ENCODE measurements at regions not wholly inside any gene's neighbourhood (a gene's known extent, or its start where the extent isn't known, plus 50 kb on each side); places are given as distances from the start of the nearest gene placed in this dataset.

DNA sequence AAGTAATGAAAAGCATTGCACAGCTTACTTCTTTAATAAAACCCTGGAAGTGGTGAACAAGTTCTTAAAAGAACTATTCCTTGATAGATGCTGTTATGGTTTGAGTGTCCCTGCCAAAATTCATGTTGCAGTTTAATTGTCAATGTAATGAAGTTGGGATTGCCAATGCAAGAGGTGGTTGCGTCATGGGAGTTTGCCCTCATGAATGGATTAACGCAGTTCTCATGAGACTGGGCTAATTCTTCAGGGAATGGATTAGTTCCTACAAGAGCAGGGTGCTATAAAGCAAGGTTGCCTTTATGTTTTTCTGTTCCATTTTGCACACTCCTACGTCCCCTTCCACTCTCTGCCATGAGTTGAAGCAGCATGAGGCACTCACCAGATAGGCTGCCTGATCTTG is 446.7 kb upstream of the B3GALT2 start:
- Histone ChIP-seq H3K36me3 (ENCODE audit: control insufficient read depth, insufficient read depth, low read length) (no peaks in the 10 kb centered on the region), H3K27ac (ENCODE audit: insufficient read depth, low read length, poor library complexity, severe bottlenecking) (no peak overlapping the region), H3K27me3 (replicated peaks; ENCODE audit: control insufficient read depth, insufficient read depth, low read length, poor library complexity, severe bottlenecking) (no peaks in the 10 kb centered on the region), H3K4me3 (ENCODE audit: insufficient read depth, low read depth, low read length, poor library complexity, severe bottlenecking) (no peak overlapping the region), H3K4me1 (ENCODE audit: control insufficient read depth, insufficient read depth, low read length, poor library complexity, severe bottlenecking) (peaks cover 8% of the 10 kb centered on the region), H3K9me3 (ENCODE audit: control insufficient read depth, low read length) (no peaks in the 10 kb centered on the region)
- no peak for DNase-seq

DNA sequence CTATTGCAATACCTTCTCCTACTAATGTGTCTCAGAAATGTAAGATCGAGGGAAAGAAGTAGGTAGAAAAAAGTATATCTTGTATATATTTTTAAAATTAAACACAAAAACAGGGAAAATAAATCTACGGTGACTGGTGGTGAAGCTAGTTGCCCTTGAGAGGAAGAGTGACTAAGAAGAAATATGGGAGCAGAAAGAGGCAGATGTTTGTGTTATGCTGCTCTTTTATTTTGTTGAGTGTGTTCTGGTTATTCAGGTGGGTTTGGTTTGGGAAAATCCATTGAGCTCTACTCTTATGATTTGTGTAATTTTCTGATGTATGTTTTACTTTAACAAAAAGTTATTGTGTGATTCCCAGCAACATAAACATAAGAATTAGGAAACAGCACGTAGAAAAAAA is 444.9 kb upstream of the B3GALT2 start:
- Histone ChIP-seq H3K36me3 (ENCODE audit: control insufficient read depth, insufficient read depth, low read length) (no peaks in the 10 kb centered on the region), H3K4me1 (ENCODE audit: control insufficient read depth, insufficient read depth, low read length, poor library complexity, severe bottlenecking) (peaks cover 8% of the 10 kb centered on the region), H3K27ac (ENCODE audit: insufficient read depth, low read length, poor library complexity, severe bottlenecking) (no peak overlapping the region), H3K4me3 (ENCODE audit: insufficient read depth, low read depth, low read length, poor library complexity, severe bottlenecking) (no peak overlapping the region), H3K27me3 (replicated peaks; ENCODE audit: control insufficient read depth, insufficient read depth, low read length, poor library complexity, severe bottlenecking) (no peaks in the 10 kb centered on the region), H3K9me3 (ENCODE audit: control insufficient read depth, low read length) (no peaks in the 10 kb centered on the region)
- no peak for DNase-seq

DNA sequence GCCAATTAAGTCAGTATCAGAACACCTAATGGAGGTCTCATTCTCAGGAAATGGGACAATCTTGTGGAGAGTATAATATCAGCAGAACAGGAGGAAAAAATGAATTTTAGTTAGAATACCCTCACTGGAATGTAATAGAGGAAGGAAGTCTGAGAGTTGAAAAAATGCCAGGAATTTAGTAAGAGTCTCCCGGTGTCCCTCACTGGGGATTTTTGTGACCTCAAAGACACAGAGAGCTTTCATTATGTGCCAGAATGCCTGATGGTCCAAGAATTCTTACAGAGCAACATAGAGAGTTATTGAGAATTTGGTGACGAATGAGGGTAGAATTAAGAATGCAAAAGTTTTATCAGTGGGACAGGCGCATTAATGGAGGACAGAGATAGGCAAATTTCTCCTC is 443.5 kb upstream of the B3GALT2 start:
- H3K4me3 ChIP-seq (ENCODE audit: insufficient read depth, low read depth, low read length, poor library complexity, severe bottlenecking) = no peak overlapping the region
- no peak for DNase-seq

DNA sequence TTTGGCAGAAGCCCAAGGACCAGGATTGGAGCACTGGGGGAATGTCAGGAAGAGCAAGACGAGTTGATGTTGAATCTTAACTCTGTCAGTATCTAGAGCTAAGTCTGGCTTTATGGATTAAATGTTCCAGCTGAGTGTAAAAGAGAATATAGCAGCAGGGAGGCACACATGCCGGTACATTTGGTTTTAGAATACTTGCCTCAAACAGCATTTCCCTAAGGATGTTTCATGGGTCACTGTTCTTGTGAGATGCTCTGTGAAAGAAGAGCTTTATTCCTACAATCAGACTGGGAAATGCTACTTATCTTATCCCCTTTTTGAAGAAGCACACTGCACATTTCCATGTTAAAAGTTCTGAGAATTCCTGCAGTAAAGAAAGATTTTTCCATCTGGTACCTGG is 440.3 kb upstream of the B3GALT2 start:
- DNase-seq = no peak
- Histone ChIP-seq H3K9me3 (ENCODE audit: control insufficient read depth, low read length) (no peaks in the 10 kb centered on the region), H3K27ac (ENCODE audit: insufficient read depth, low read length, poor library complexity, severe bottlenecking) (no peak overlapping the region), H3K4me1 (ENCODE audit: control insufficient read depth, insufficient read depth, low read length, poor library complexity, severe bottlenecking) (no peaks in the 10 kb centered on the region), H3K4me3 (ENCODE audit: insufficient read depth, low read depth, low read length, poor library complexity, severe bottlenecking) (no peak overlapping the region), H3K27me3 (replicated peaks; ENCODE audit: control insufficient read depth, insufficient read depth, low read length, poor library complexity, severe bottlenecking) (no peaks in the 10 kb centered on the region), H3K36me3 (ENCODE audit: control insufficient read depth, insufficient read depth, low read length) (no peaks in the 10 kb centered on the region)

More for the DNA sequence above, 443.5 kb upstream of the B3GALT2 start:
- H3K27ac ChIP-seq (ENCODE audit: insufficient read depth, low read length, poor library complexity, severe bottlenecking) = no peak overlapping the region
- H3K27me3 ChIP-seq (replicated peaks; ENCODE audit: control insufficient read depth, insufficient read depth, low read length, poor library complexity, severe bottlenecking) = no peaks in the 10 kb centered on the region
- no peaks in the 10 kb centered on the region for H3K9me3 ChIP-seq (ENCODE audit: control insufficient read depth, low read length)
- H3K4me1 ChIP-seq (ENCODE audit: control insufficient read depth, insufficient read depth, low read length, poor library complexity, severe bottlenecking) = peaks cover 7% of the 10 kb centered on the region
- H3K36me3 ChIP-seq (ENCODE audit: control insufficient read depth, insufficient read depth, low read length) = no peaks in the 10 kb centered on the region

DNA sequence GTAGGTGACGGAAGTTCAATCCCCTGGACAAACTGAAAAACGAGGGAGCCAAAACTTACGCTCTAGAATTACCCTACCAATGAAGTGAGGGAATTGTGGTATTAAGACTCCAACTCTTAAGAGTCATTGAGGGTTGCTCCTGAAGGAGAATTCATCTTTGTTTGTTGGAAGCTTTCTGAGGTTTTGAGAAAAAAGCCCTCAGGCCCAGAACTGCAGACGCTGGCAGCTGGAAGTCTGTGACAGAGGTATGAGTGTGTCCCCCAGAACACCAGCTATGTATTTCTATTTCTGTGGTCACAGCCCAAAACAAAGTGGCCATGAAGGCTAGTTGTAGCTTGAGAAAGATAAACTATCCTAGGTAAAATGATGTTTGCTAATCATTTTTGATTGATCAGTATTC is 438.8 kb upstream of the B3GALT2 start:
- H3K4me3 ChIP-seq (ENCODE audit: insufficient read depth, low read depth, low read length, poor library complexity, severe bottlenecking) = no peak overlapping the region
- H3K36me3 ChIP-seq (ENCODE audit: control insufficient read depth, insufficient read depth, low read length) = no peaks in the 10 kb centered on the region
- H3K27me3 ChIP-seq (replicated peaks; ENCODE audit: control insufficient read depth, insufficient read depth, low read length, poor library complexity, severe bottlenecking) = no peaks in the 10 kb centered on the region
- DNase-seq = no peak
- H3K9me3 ChIP-seq (ENCODE audit: control insufficient read depth, low read length) = no peaks in the 10 kb centered on the region
- H3K4me1 ChIP-seq (ENCODE audit: control insufficient read depth, insufficient read depth, low read length, poor library complexity, severe bottlenecking) = no peaks in the 10 kb centered on the region
- no peak overlapping the region for H3K27ac ChIP-seq (ENCODE audit: insufficient read depth, low read length, poor library complexity, severe bottlenecking)

DNA sequence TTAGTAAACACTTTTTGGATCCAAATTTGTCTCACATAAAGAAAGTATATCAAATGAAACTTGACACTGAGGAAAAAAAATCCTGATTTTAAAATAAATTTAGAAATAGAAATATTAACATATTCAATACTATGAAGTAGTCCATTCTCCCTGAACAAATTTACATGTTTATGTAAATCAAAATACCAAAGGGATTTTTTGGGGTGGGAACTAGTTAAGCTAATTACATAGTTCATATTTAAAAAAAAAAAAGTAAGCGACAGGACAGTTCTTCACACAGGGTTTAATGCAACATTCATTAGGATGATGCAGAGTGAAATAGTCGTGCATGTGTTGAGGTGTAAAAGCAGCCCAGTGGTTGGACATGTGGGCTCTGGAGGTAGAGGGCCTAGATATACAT is 433.5 kb upstream of the B3GALT2 start:
- H3K9me3 ChIP-seq (ENCODE audit: control insufficient read depth, low read length) = no peaks in the 10 kb centered on the region
- H3K36me3 ChIP-seq (ENCODE audit: control insufficient read depth, insufficient read depth, low read length) = no peaks in the 10 kb centered on the region
- H3K4me1 ChIP-seq (ENCODE audit: control insufficient read depth, insufficient read depth, low read length, poor library complexity, severe bottlenecking) = no peaks in the 10 kb centered on the region
- H3K27me3 ChIP-seq (replicated peaks; ENCODE audit: control insufficient read depth, insufficient read depth, low read length, poor library complexity, severe bottlenecking) = no peaks in the 10 kb centered on the region
- no peak overlapping the region for H3K27ac ChIP-seq (ENCODE audit: insufficient read depth, low read length, poor library complexity, severe bottlenecking)
- H3K4me3 ChIP-seq (ENCODE audit: insufficient read depth, low read depth, low read length, poor library complexity, severe bottlenecking) = no peak overlapping the region
- DNase-seq = no peak

DNA sequence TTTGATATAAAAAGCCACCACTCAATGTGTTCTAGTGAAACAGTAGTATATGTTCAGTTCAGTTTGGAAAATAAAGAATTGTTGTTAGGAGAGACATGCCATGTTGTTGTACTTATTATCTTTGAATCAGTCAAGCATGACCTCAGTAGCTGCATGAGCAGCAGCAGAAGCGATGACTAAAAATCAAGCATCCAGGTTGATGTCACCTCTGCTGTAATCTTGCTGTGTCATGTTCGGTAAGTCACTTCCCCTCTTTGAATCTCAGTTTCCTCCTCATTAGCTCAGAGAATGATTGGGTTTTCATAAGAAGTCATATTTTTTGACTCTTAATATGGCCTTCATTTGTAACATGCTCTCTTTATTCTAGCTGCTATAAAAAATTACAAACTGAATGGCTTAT is 428.4 kb upstream of the B3GALT2 start:
- no peak for DNase-seq
- H3K27ac ChIP-seq (ENCODE audit: insufficient read depth, low read length, poor library complexity, severe bottlenecking) = no peak overlapping the region
- H3K27me3 ChIP-seq (replicated peaks; ENCODE audit: control insufficient read depth, insufficient read depth, low read length, poor library complexity, severe bottlenecking) = no peaks in the 10 kb centered on the region
- H3K36me3 ChIP-seq (ENCODE audit: control insufficient read depth, insufficient read depth, low read length) = no peaks in the 10 kb centered on the region
- no peaks in the 10 kb centered on the region for H3K4me1 ChIP-seq (ENCODE audit: control insufficient read depth, insufficient read depth, low read length, poor library complexity, severe bottlenecking)
- no peak overlapping the region for H3K4me3 ChIP-seq (ENCODE audit: insufficient read depth, low read depth, low read length, poor library complexity, severe bottlenecking)
- H3K9me3 ChIP-seq (ENCODE audit: control insufficient read depth, low read length) = no peaks in the 10 kb centered on the region

DNA sequence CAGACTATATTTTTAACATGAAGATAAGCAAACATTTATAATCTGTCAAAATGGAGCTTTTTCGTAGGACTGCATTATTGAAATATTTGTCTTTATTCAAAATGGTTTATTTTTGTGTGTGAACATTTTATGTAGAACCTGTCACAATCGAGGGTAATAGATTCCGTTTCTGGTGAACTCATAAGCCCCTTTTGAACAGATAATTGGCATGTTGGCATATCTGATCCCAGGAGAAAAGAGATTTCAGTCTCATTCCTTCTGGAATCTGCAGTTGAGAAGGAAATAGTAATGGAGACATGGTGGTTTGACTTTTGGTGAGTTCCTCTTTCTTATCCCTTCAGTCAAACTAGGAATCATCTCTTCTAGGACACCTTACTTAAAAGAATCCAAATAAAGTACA is 427.9 kb upstream of the B3GALT2 start:
- H3K27ac ChIP-seq (ENCODE audit: insufficient read depth, low read length, poor library complexity, severe bottlenecking) = no peak overlapping the region
- DNase-seq = no peak
- H3K36me3 ChIP-seq (ENCODE audit: control insufficient read depth, insufficient read depth, low read length) = no peaks in the 10 kb centered on the region
- no peaks in the 10 kb centered on the region for H3K27me3 ChIP-seq (replicated peaks; ENCODE audit: control insufficient read depth, insufficient read depth, low read length, poor library complexity, severe bottlenecking)
- no peaks in the 10 kb centered on the region for H3K9me3 ChIP-seq (ENCODE audit: control insufficient read depth, low read length)
- H3K4me1 ChIP-seq (ENCODE audit: control insufficient read depth, insufficient read depth, low read length, poor library complexity, severe bottlenecking) = no peaks in the 10 kb centered on the region
- no peak overlapping the region for H3K4me3 ChIP-seq (ENCODE audit: insufficient read depth, low read depth, low read length, poor library complexity, severe bottlenecking)

DNA sequence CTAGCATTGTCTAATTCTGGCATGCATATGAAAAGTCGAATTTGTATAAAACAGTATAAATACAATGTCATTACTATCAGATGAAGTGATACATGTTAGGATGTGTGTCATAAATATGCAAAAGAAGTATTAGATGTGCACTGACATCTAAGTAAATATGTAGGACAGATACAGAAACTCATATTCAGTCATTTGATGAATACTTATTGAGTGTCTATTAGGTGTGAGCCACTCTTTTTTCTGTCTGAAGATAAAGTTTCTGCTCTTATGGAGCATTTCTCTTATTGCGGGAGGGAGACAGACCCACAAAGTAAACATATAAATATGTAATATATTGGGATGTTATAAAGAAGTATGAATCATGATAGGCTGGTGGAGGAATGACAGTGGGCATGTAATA is 426.6 kb upstream of the B3GALT2 start:
- Histone ChIP-seq H3K4me1 (ENCODE audit: control insufficient read depth, insufficient read depth, low read length, poor library complexity, severe bottlenecking) (no peaks in the 10 kb centered on the region), H3K27me3 (replicated peaks; ENCODE audit: control insufficient read depth, insufficient read depth, low read length, poor library complexity, severe bottlenecking) (no peaks in the 10 kb centered on the region), H3K27ac (ENCODE audit: insufficient read depth, low read length, poor library complexity, severe bottlenecking) (no peak overlapping the region), H3K4me3 (ENCODE audit: insufficient read depth, low read depth, low read length, poor library complexity, severe bottlenecking) (no peak overlapping the region), H3K9me3 (ENCODE audit: control insufficient read depth, low read length) (no peaks in the 10 kb centered on the region), H3K36me3 (ENCODE audit: control insufficient read depth, insufficient read depth, low read length) (no peaks in the 10 kb centered on the region)
- no peak for DNase-seq

DNA sequence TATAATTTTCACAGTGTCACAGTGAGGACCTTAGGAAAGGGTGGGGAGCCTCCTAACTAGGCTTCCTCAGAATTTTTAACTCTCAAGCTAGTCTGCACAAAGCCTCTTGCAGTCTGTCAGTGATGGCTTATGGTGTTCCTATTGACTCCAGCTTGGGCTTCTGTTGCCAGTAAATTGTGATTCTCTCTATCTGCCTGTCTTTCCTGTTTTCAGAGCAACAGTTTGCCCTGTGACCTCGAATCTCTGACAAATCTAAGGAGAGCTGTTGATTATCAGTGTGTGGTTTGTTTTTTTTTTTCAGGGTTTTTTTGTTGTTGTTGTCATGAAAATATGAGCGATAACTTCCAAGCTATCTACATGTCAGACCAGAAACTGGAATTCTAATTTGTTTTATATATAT is 423.2 kb upstream of the B3GALT2 start:
- no peak overlapping the region for H3K27ac ChIP-seq (ENCODE audit: insufficient read depth, low read length, poor library complexity, severe bottlenecking)
- DNase-seq = no peak

DNA sequence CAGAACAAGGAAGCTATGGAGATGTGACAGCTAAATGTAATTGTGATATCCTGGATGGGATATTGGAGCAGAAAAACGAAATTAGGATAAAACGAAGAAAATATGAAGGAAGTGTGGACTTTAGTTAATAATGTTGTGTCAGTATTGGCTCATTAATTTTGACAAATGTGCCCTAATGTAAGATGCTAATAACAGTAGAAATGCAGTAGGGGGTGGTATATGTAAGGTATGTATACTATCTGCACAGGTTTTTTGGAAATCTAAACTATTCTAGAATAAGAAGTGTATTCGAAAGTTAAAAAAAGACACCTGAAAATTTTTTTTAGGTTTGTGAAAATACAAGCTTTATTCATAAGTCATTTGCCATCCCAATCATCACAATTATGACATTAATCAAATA is 421.4 kb upstream of the B3GALT2 start:
- Histone ChIP-seq H3K4me1 (ENCODE audit: control insufficient read depth, insufficient read depth, low read length, poor library complexity, severe bottlenecking) (no peaks in the 10 kb centered on the region), H3K27me3 (replicated peaks; ENCODE audit: control insufficient read depth, insufficient read depth, low read length, poor library complexity, severe bottlenecking) (no peaks in the 10 kb centered on the region), H3K27ac (ENCODE audit: insufficient read depth, low read length, poor library complexity, severe bottlenecking) (no peak overlapping the region)

More for the DNA sequence above, 423.2 kb upstream of the B3GALT2 start:
- Histone ChIP-seq H3K4me3 (ENCODE audit: insufficient read depth, low read depth, low read length, poor library complexity, severe bottlenecking) (no peak overlapping the region), H3K36me3 (ENCODE audit: control insufficient read depth, insufficient read depth, low read length) (no peaks in the 10 kb centered on the region), H3K4me1 (ENCODE audit: control insufficient read depth, insufficient read depth, low read length, poor library complexity, severe bottlenecking) (no peaks in the 10 kb centered on the region), H3K9me3 (ENCODE audit: control insufficient read depth, low read length) (no peaks in the 10 kb centered on the region), H3K27me3 (replicated peaks; ENCODE audit: control insufficient read depth, insufficient read depth, low read length, poor library complexity, severe bottlenecking) (no peaks in the 10 kb centered on the region)

More for the DNA sequence above, 421.4 kb upstream of the B3GALT2 start:
- Histone ChIP-seq H3K9me3 (ENCODE audit: control insufficient read depth, low read length) (no peaks in the 10 kb centered on the region), H3K4me3 (ENCODE audit: insufficient read depth, low read depth, low read length, poor library complexity, severe bottlenecking) (no peak overlapping the region), H3K36me3 (ENCODE audit: control insufficient read depth, insufficient read depth, low read length) (no peaks in the 10 kb centered on the region)
- no peak for DNase-seq
